Endometrial microvascular endothelial cells (primary cell): ENCODE measurements at regions not wholly inside any gene's neighbourhood (a gene's known extent, or its start where the extent isn't known, plus 50 kb on each side); places are given as distances from the start of the nearest gene placed in this dataset.
"Not testable (repeated sequence)": the region's sequence is repeated elsewhere in the genome, so short reads cannot be mapped to it uniquely, and the experiment has no call there.

Experiments
- in situ Hi-C: cut with HindIII; loops from 2 replicates; pipeline ENCODE4 v1.10.0; 2017; ENCODE audit warnings: low sequenced_read_pairs, low pct_unique_long_range_greater_than_20kb; ENCODE audit errors: inconsistent ontology term

DNA sequence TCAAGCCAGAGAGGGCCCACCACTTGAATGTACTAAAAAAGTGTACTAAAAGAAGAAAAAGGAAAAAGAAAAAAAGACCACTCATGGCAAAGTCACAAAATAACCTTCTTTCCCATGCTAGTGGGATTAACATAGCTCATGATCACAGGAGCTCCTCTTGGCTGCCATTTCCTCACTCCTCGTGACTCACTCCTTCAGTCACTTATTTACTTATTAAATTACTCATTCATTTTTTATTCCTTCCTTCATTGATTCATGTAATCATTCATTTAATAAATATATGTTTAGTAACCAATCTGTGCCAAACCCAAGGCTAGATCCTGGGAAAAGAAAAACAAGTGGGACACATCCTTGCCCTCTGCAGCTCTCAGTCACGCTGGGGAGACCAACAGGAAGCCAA, 300.5 kb downstream of the INSIG2 start:
- in situ Hi-C loops, result no loop called here

DNA sequence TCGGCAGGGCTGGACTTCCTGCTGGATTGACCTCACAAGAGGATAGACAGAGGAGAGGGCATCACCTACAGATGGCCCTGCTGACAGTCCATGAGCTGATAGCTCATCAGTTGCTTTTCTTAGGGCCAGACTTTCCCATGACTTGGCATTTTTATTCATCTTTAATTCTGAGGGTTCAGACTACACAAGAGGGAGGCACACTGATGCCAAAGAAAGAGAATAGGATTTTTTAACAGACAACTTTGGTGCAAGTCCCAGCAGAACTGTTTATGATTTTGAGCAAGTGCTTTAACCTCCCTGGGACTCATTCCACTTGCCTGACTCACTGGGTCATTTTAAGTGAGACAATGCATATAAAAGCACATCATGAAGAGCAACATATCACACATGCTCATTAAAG, 299.2 kb downstream of the INSIG2 start:
- in situ Hi-C loops, result no loop called here

GRCh38 chr2:118386641-118387302, 298.5 kb downstream of the INSIG2 start:
- in situ Hi-C loops, result no loop called here

DNA sequence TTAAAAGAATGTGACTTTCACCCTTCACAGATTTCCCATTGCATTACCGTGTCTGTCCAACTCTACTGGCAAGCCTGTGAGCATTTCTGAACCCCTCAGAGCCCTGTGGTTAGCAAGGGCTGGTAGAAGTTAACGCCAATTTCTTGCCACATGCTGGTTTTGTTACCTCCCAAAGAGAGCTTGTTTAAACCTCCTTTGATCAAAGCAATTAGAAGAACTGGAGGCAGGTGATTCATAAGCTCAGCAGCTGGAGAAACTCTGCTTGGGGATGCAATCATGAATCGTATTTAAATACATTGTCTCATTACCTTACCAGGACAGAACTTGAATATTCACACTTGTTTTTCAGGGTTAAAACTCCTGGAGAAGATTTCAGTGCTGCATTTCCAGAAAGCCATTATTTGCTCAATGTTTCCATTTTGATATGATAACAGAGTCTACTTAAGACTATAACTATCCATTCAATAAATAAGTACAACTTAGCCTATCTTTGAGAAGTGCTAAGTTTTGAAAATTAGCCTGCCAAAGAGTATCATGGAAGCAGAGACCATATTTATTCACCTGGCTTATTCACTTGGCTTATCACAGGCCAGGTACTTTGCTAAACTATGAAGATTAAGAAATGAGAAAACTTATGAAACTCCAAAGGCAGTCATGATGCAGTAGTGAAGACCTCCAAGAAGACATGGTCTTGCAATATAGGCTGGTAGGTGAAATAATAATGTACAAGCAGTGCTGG, 292.8 kb downstream of the INSIG2 start:
- in situ Hi-C loops, result no loop called here

GRCh38 chr2:118375907-118376485, 287.7 kb downstream of the INSIG2 start:
- in situ Hi-C loops, result no loop called here

- in situ Hi-C loops, result no loop called here
These were observed 286.9 kb downstream of the INSIG2 start for GRCh38 chr2:118374974-118375755.

GRCh38 chr2:118372886-118373830, 284.9 kb downstream of the INSIG2 start:
- in situ Hi-C loops, result no loop called here

- in situ Hi-C loops, result no loop called here
These were observed 283.2 kb downstream of the INSIG2 start for GRCh38 chr2:118371515-118371914.

- in situ Hi-C loops, result not testable (repeated sequence)
These were observed 281.2 kb downstream of the INSIG2 start for GRCh38 chr2:118369521-118369920.

DNA sequence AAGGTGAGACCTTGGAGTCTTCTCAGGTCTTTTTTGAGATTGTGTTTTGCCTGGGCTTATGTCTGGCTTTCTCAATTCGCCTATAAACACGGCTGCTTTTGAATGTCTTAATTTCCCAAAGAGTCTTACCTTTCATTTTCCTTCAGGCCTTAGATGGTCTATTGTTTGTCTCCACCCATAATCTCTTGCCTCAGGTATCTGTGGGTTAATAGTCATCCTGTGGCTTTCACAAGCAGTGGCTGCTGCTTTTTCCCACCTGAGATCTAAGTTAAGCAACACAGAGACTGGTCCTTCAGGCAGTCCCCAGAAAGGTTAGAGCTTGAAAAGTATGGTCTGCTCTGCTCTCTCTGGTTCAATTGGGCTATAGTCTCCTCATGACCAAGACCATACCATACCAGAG, 275.3 kb downstream of the INSIG2 start:
- in situ Hi-C loops, result no loop called here

DNA sequence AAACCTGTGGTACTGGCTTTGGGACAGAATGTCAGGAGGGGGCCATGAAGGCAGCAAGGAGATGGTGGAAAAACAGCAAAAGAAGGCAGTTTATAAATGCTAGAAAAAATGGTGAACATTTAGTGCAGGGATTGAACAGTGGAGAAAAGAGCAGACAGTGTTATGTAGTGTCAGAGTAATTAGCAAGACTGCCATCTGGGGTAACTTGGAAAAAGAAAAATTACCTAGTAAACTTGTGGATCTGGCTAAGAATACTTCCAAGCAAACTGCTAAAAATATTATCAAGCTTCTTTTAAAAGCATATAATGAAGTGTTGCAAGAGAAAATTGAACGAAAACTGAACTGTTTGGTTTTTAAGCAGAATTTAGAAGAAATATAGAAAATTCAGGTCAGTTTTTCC, 267.8 kb downstream of the INSIG2 start:
- in situ Hi-C loops, result no loop called here

GRCh38 chr2:118351796-118352195, 263.5 kb downstream of the INSIG2 start:
- in situ Hi-C loops, result no loop called here

- in situ Hi-C loops, result no loop called here
These were observed 262.4 kb downstream of the INSIG2 start for GRCh38 chr2:118350621-118351020.

- in situ Hi-C loops, result no loop called here
These were observed 261.1 kb downstream of the INSIG2 start for GRCh38 chr2:118349365-118349764.

DNA sequence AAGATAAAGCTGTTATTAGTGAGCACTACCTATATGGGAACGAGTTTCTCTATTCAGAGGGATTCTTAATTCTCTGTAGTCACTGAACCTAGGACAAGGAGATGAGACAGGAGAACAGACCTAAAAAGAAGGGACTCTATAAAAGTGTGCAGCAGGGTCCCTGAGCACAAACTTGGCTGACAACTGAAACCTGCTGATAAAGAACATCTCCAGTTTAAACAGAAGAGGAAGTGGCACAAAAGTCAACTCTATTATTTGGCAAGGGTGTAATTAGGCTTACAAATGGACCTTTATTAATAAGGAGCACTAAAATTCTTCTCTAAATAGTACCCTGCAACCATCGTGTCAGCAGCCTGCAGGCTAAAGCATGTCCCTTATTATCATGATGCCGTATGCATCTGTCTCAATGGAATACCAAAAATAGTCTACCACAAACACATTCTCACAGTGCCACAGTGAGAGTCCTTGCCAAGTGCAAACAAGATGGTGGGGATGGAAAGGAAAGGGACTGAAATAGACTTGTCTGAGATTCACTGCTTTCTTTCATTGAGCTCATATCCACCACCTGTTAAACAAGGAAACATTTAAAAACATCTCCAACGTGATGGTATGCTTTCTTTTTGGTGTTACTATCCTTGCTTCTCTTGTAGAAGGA, 260.2 kb downstream of the INSIG2 start:
- in situ Hi-C loops, result no loop called here

DNA sequence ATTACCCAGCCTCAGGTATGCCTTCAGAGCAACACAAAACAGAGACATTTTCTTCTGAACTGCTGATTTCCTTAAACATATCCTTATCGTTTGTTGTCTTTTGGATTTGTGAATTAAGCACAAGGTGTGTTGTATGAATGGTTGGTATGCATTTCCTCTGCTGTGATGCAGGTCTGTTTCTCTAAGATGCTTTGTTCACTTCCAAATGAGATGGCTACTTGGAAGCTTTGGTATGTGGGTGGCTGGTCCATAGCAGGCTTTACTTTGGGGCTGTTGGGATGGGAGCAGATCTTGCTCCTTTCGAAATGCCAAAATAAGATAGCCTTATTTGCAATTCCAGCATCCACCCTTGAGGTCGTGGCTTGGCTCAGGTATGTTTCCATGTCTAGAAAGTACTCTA, 257.2 kb downstream of the INSIG2 start:
- in situ Hi-C loops, result no loop called here

DNA sequence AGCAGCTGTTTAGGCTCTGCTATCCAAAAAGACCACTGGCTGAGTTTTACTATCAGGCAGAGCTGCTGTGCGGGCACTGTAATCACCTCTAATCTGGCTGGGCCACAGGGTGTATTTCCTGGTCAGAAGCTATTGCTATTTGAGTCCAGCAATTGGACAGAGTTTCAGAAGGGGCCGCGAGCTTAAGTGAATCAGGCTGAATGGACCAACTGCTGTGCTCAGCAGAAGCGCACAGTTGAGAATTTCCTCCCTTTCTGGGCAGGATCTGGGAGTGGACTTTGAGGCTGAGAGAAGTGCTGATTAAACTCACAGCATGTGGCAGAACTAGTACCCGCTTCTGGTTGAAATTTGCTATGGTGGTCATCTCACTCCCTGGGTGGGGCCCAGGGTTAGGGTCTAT, 251.8 kb downstream of the INSIG2 start:
- in situ Hi-C loops, result no loop called here

DNA sequence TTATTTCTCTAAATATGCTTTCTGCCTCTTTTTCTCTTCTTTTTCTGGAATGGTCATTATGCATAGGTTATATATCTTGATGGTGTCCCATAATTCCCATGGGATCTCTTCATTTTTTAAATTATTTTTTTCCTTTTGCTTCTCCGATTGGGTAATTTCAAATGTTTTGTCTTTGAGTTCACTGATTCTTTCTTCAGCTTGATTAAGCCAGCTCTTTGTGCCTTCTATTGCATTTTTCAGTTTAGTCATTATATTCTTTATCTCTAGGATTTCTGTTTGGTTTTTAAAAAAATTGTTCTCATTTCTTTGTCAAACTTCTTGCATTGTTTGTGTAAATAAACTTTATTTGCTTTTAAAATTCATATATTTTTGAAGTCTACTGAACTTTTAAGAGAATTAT, 251.1 kb downstream of the INSIG2 start:
- in situ Hi-C loops, result no loop called here
